ENCODE measurements at regions not wholly inside any gene's neighbourhood (a gene's known extent, or its start where the extent isn't known, plus 50 kb on each side); places are given as distances from the start of the nearest gene placed in this dataset.

DNA sequence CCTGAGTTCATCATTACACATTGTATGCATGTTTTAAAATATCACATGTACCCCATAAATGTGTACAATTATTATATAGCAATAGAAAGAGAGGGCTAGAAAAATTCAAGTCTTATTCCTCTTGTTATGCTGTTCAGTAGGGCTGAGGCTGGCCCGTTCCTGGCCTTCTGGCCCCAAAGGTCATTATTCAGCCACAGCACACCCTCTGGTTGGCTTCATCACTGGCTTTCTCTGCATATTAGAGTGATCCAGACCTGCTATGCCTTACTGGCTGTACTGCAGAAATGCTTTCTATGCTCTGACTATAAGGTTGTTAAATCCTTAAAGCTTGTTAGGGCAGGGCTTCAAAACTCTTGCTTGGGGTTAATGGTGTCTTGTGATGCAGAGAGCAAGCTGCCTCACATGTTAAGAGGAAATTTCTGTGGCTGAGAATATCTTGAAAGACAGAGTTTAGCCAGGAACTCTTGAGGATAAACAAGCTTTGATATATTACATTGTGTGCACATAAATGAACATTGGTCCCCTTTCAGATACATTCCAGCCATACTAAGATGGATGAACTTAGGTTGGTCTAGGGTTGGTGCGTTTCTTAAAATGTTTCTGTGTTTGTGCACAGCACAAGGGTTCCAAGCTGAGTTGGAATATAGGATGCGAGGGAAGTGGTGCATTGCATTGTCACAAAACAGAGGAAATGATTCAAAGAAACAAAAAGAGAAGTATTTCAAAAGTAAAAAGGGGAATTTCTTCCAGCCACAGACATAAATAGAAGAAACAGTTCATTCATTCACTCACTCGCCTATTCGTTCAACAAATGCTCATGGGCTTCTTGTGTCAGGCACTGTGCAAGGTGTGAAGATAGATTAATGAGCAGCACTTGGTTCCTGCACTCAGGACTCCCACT lies 61.6 kb upstream of the WDR11 start:
- TF ChIP-seq GATA2 (IDR thresholded peaks at IDR 0.05; ENCODE audit: low read depth, low read length), result no peak
- no peak for TF ChIP-seq GATA3 (IDR thresholded peaks at IDR 0.05; ENCODE audit: low read depth, low read length)

Data from SH-SY5Y (cell line).